ENCODE measurements at regions not wholly inside any gene's neighbourhood (a gene's known extent, or its start where the extent isn't known, plus 50 kb on each side); places are given as distances from the start of the nearest gene placed in this dataset.

- TF ChIP-seq YY1 (IDR thresholded peaks at IDR 0.05; ENCODE audit: low read depth) (no peak), ZBTB7A (IDR thresholded peaks at IDR 0.05; ENCODE audit: low read depth) (no peak), MAX (IDR thresholded peaks at IDR 0.05) (no peak), TCF12 (IDR thresholded peaks at IDR 0.05; ENCODE audit: low read depth) (no peak), TAF1 (IDR thresholded peaks at IDR 0.05; ENCODE audit: low read depth) (no peak), USF1 (IDR thresholded peaks at IDR 0.05) (no peak), EP300 (IDR thresholded peaks at IDR 0.05; ENCODE audit: borderline replicate concordance) (no peak), CEBPB (IDR thresholded peaks at IDR 0.05) (no peak), RAD21 (IDR thresholded peaks at IDR 0.05; ENCODE audit: low read depth) (no peak), CREB1 (IDR thresholded peaks at IDR 0.05; ENCODE audit: low read depth) (no peak), REST (IDR thresholded peaks at IDR 0.05; ENCODE audit: low read depth) (no peak), EGR1 (IDR thresholded peaks at IDR 0.05) (no peak), FOXM1 (IDR thresholded peaks at IDR 0.05; ENCODE audit: borderline replicate concordance, low read depth) (no peak), TEAD4 (IDR thresholded peaks at IDR 0.05) (no peak)
Observed at GRCh38 chrX:13123247-13123856, 78.9 kb upstream of the FAM9C start.

GRCh38 chrX:13121020-13121555, 76.7 kb upstream of the FAM9C start:
- TF ChIP-seq TCF12 (IDR thresholded peaks at IDR 0.05; ENCODE audit: low read depth) = no peak
- no peak for TF ChIP-seq USF1 (IDR thresholded peaks at IDR 0.05)
- TF ChIP-seq REST (IDR thresholded peaks at IDR 0.05; ENCODE audit: low read depth) = no peak
- no peak for TF ChIP-seq RAD21 (IDR thresholded peaks at IDR 0.05; ENCODE audit: low read depth)
- TF ChIP-seq EP300 (IDR thresholded peaks at IDR 0.05; ENCODE audit: borderline replicate concordance) = no peak
- no peak for TF ChIP-seq MAX (IDR thresholded peaks at IDR 0.05)
- no peak for TF ChIP-seq TAF1 (IDR thresholded peaks at IDR 0.05; ENCODE audit: low read depth)
- TF ChIP-seq ZBTB7A (IDR thresholded peaks at IDR 0.05; ENCODE audit: low read depth) = no peak
- no peak for TF ChIP-seq FOXM1 (IDR thresholded peaks at IDR 0.05; ENCODE audit: borderline replicate concordance, low read depth)
- no peak for TF ChIP-seq CEBPB (IDR thresholded peaks at IDR 0.05)
- TF ChIP-seq TEAD4 (IDR thresholded peaks at IDR 0.05) = no peak
- no peak for TF ChIP-seq YY1 (IDR thresholded peaks at IDR 0.05; ENCODE audit: low read depth)
- no peak for TF ChIP-seq CREB1 (IDR thresholded peaks at IDR 0.05; ENCODE audit: low read depth)
- TF ChIP-seq NFIC (IDR thresholded peaks at IDR 0.05) = no peak
- TF ChIP-seq EGR1 (IDR thresholded peaks at IDR 0.05) = no peak

- TF ChIP-seq NFIC (IDR thresholded peaks at IDR 0.05) (no peak), RAD21 (IDR thresholded peaks at IDR 0.05; ENCODE audit: low read depth) (no peak), EGR1 (IDR thresholded peaks at IDR 0.05) (no peak), TCF12 (IDR thresholded peaks at IDR 0.05; ENCODE audit: low read depth) (no peak), REST (IDR thresholded peaks at IDR 0.05; ENCODE audit: low read depth) (no peak), TAF1 (IDR thresholded peaks at IDR 0.05; ENCODE audit: low read depth) (no peak), CEBPB (IDR thresholded peaks at IDR 0.05) (no peak), MAX (IDR thresholded peaks at IDR 0.05) (no peak), YY1 (IDR thresholded peaks at IDR 0.05; ENCODE audit: low read depth) (no peak), TEAD4 (IDR thresholded peaks at IDR 0.05) (no peak), USF1 (IDR thresholded peaks at IDR 0.05) (no peak), EP300 (IDR thresholded peaks at IDR 0.05; ENCODE audit: borderline replicate concordance) (no peak)
Observed at GRCh38 chrX:13120017-13120416, 75.6 kb upstream of the FAM9C start.
